H1 (cell line): ENCODE measurements at regions not wholly inside any gene's neighbourhood (a gene's known extent, or its start where the extent isn't known, plus 50 kb on each side); places are given as distances from the start of the nearest gene placed in this dataset.

Source experiments
- CTBP2 ChIP-seq: IDR thresholded peaks from 2 replicates; pipeline ENCODE4 v1.7.0; 2011; ENCODE audit warnings: borderline replicate concordance, mild to moderate bottlenecking, moderate library complexity, mixed read lengths, low read length; ENCODE audit not compliant: insufficient read depth, insufficient read length
- EP300 ChIP-seq, 2 experiments: IDR thresholded peaks; 1 replicate in 1 of 2; 2 replicates in 1 of 2; pipeline ENCODE4 v1.6.1; 2011 to 2012; ENCODE audit warnings: low read depth in 2 of 2, low read length in 2 of 2, mild to moderate bottlenecking in 2 of 2, borderline replicate concordance in 1 of 2, inconsistent platforms in 1 of 2, moderate library complexity in 1 of 2
- JUND ChIP-seq: IDR thresholded peaks from 2 replicates; pipeline ENCODE4 v1.6.1; 2011; ENCODE audit warnings: mild to moderate bottlenecking, improper control_type of control experiment, low read length
- PHF8 ChIP-seq: fragments of 200-600 bp; sonication (generic); conservative IDR thresholded peaks from 2 replicates; pipeline ENCODE4 v1.7.1; 2012; ENCODE audit warnings: low read depth, mild to moderate bottlenecking, inconsistent platforms, low read length, moderate library complexity
- TF ChIP-seq, protein P1 (sequence below): fragments of 300-600 bp; sonication (generic); IDR thresholded peaks from 2 replicates; pipeline ENCODE4 v1.7.1; 2012; ENCODE audit warnings: low read length, moderate library complexity, mild to moderate bottlenecking, inconsistent platforms; ENCODE audit not compliant: insufficient replicate concordance

DNA sequence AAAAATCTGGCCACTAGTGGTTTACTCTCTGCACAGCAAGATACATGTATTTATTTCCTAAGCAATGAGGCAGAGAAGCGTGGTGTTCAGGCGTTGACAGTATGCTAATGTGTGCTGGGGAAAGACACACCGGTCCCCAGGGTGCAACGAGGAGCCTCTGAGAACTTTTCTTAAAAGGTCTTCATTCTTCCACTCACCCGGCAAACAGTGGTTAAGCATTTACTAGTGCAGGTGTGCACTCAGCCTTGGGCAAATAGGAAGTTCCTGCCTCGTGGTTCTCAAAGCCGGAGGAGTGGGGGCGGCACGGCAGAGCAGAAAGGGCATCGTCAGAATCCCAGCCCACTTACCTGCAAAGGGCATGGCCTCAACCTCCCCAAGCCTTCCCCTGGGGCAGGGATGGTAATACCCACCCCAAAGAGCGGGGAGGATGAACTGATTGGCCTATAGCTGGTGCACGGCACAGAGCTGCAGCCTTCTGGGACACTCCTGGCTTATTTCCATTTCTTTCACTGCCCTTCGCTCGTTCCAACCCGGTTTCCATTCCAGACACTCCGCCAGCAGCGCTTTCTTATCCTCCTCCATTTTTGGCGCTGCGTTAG is 184.3 kb upstream of the CTBP2 start (continued):
- TF ChIP-seq PHF8 (no peak), JUND (no peak), EP300 (IDR thresholded peaks at IDR 0.05; ENCODE audit: borderline replicate concordance in 1 of 2, low read depth in 2 of 2, low read length in 2 of 2) (no peak), CTBP2 (no peak)
- TF ChIP-seq, protein P1, sequence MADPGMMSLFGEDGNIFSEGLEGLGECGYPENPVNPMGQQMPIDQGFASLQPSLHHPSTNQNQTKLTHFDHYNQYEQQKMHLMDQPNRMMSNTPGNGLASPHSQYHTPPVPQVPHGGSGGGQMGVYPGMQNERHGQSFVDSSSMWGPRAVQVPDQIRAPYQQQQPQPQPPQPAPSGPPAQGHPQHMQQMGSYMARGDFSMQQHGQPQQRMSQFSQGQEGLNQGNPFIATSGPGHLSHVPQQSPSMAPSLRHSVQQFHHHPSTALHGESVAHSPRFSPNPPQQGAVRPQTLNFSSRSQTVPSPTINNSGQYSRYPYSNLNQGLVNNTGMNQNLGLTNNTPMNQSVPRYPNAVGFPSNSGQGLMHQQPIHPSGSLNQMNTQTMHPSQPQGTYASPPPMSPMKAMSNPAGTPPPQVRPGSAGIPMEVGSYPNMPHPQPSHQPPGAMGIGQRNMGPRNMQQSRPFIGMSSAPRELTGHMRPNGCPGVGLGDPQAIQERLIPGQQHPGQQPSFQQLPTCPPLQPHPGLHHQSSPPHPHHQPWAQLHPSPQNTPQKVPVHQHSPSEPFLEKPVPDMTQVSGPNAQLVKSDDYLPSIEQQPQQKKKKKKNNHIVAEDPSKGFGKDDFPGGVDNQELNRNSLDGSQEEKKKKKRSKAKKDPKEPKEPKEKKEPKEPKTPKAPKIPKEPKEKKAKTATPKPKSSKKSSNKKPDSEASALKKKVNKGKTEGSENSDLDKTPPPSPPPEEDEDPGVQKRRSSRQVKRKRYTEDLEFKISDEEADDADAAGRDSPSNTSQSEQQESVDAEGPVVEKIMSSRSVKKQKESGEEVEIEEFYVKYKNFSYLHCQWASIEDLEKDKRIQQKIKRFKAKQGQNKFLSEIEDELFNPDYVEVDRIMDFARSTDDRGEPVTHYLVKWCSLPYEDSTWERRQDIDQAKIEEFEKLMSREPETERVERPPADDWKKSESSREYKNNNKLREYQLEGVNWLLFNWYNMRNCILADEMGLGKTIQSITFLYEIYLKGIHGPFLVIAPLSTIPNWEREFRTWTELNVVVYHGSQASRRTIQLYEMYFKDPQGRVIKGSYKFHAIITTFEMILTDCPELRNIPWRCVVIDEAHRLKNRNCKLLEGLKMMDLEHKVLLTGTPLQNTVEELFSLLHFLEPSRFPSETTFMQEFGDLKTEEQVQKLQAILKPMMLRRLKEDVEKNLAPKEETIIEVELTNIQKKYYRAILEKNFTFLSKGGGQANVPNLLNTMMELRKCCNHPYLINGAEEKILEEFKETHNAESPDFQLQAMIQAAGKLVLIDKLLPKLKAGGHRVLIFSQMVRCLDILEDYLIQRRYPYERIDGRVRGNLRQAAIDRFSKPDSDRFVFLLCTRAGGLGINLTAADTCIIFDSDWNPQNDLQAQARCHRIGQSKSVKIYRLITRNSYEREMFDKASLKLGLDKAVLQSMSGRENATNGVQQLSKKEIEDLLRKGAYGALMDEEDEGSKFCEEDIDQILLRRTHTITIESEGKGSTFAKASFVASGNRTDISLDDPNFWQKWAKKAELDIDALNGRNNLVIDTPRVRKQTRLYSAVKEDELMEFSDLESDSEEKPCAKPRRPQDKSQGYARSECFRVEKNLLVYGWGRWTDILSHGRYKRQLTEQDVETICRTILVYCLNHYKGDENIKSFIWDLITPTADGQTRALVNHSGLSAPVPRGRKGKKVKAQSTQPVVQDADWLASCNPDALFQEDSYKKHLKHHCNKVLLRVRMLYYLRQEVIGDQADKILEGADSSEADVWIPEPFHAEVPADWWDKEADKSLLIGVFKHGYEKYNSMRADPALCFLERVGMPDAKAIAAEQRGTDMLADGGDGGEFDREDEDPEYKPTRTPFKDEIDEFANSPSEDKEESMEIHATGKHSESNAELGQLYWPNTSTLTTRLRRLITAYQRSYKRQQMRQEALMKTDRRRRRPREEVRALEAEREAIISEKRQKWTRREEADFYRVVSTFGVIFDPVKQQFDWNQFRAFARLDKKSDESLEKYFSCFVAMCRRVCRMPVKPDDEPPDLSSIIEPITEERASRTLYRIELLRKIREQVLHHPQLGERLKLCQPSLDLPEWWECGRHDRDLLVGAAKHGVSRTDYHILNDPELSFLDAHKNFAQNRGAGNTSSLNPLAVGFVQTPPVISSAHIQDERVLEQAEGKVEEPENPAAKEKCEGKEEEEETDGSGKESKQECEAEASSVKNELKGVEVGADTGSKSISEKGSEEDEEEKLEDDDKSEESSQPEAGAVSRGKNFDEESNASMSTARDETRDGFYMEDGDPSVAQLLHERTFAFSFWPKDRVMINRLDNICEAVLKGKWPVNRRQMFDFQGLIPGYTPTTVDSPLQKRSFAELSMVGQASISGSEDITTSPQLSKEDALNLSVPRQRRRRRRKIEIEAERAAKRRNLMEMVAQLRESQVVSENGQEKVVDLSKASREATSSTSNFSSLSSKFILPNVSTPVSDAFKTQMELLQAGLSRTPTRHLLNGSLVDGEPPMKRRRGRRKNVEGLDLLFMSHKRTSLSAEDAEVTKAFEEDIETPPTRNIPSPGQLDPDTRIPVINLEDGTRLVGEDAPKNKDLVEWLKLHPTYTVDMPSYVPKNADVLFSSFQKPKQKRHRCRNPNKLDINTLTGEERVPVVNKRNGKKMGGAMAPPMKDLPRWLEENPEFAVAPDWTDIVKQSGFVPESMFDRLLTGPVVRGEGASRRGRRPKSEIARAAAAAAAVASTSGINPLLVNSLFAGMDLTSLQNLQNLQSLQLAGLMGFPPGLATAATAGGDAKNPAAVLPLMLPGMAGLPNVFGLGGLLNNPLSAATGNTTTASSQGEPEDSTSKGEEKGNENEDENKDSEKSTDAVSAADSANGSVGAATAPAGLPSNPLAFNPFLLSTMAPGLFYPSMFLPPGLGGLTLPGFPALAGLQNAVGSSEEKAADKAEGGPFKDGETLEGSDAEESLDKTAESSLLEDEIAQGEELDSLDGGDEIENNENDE, result no peak
